Spleen (tissue), 7 donors: ENCODE measurements at regions not wholly inside any gene's neighbourhood (a gene's known extent, or its start where the extent isn't known, plus 50 kb on each side); places are given as distances from the start of the nearest gene placed in this dataset.

Experiments
- POLR2A ChIP-seq, 3 donors: fragments of 450-650 bp; IDR thresholded peaks; one replicate each; pipeline ENCODE4 v1.5.1; 2017; ENCODE audit warnings: antibody characterized with exemption in 3 of 3, mild to moderate bottlenecking in 1 of 3
- POLR2AphosphoS5 ChIP-seq, 3 donors: sonication (generic); formaldehyde crosslinking; IDR thresholded peaks; one replicate each; pipeline ENCODE4 v1.5.1; 2017; ENCODE audit warnings: antibody characterized with exemption in 3 of 3
- TF ChIP-seq, protein P1 (sequence below), 11 experiments: fragments of 200-600 bp in 7 of 11; fragments of 450-650 bp in 4 of 11; sonication (generic) in 4 of 11; IDR thresholded peaks in 8 of 11; conservative IDR thresholded peaks in 3 of 11; 1 replicate in 7 of 11; 2 replicates in 4 of 11; pipeline versions ENCODE4 v1.4.0 to v1.8.0; 2016 to 2021; ENCODE audit warnings: antibody characterized with exemption in 11 of 11, inconsistent platforms in 4 of 11, mild to moderate bottlenecking in 1 of 11
- donor health status: DM: no; HTN: no; CAD: no; lungs with moderate emphysema.
- donor health status: DM: no; HTN: no; CAD: no.
- donor health status: DM: no; HTN: no; CAD: no.

DNA sequence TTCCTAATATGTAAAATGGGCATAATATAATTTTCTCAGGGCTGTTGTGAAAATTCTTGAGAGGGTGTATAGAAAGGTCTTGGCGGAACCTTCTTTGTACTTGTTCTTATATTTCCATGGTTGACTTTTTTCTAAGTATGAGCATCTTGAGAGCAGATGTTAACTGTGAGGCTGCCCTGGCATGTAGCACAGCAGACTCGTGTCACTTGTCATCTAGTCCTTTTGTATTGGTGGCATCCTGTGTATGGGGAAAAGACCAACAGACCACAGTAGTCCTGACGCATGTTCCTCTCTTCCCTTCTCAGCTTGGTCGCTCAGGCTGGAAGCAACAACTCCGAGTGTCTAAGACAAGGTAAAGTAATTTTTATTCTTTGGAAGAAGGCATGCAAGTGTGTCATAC, 153.8 kb upstream of the ZBED5 start:
- TF ChIP-seq, protein P1, sequence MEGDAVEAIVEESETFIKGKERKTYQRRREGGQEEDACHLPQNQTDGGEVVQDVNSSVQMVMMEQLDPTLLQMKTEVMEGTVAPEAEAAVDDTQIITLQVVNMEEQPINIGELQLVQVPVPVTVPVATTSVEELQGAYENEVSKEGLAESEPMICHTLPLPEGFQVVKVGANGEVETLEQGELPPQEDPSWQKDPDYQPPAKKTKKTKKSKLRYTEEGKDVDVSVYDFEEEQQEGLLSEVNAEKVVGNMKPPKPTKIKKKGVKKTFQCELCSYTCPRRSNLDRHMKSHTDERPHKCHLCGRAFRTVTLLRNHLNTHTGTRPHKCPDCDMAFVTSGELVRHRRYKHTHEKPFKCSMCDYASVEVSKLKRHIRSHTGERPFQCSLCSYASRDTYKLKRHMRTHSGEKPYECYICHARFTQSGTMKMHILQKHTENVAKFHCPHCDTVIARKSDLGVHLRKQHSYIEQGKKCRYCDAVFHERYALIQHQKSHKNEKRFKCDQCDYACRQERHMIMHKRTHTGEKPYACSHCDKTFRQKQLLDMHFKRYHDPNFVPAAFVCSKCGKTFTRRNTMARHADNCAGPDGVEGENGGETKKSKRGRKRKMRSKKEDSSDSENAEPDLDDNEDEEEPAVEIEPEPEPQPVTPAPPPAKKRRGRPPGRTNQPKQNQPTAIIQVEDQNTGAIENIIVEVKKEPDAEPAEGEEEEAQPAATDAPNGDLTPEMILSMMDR (IDR thresholded peaks at IDR 0.05 in 8 of 11, conservative IDR thresholded peaks at IDR 0.05 in 3 of 11) = no peak
- TF ChIP-seq POLR2AphosphoS5 (IDR thresholded peaks at IDR 0.05) (no peak), POLR2A (IDR thresholded peaks at IDR 0.05) (no peak)
